ENCODE measurements at regions not wholly inside any gene's neighbourhood (a gene's known extent, or its start where the extent isn't known, plus 50 kb on each side); places are given as distances from the start of the nearest gene placed in this dataset.

GRCh38 chr3:187963677-187964385, 190.1 kb upstream of the LPP start:
- TF ChIP-seq CTCF (conservative IDR thresholded peaks at IDR 0.05; ENCODE audit: low read length) (no peak), EZH2phosphoT487 (IDR thresholded peaks at IDR 0.05; ENCODE audit: borderline replicate concordance, low read depth, low read length) (no peak)
